ENCODE measurements at regions not wholly inside any gene's neighbourhood (a gene's known extent, or its start where the extent isn't known, plus 50 kb on each side); places are given as distances from the start of the nearest gene placed in this dataset.

DNA sequence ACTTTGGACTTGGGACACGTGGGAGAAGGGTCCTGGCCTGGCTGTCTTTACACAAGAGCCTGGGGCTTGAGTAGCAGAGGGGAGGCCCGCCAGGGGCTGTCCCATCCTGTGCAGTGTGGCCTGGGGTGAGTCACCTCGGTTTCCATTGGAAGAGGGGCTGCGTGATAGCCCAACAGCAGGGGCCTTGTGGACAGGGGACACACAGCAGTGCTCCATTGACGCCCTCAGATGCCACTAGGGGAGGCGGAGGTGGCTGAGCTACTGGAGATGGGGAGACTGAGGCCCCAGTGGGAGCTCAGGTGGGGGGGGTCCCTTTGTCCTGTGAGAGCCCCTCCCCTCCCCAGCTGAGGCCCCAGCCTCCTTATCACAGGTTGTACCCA is 50.0 kb upstream of the RNU6ATAC start:
- DNase-seq = no peak
- Mint-ChIP-seq H3K4me3 (no peak overlapping the region), H3K27ac (peak overlapping the region in 1 of 2 donors; percentile 53), H3K27me3 (no peaks in the 10 kb centered on the region), H3K9me3 (peaks cover 0 to 3% of the 10 kb centered on the region in 2 donors), H3K4me1 (ENCODE audit: low read depth in 2 of 2) (peaks cover 0 to 1% of the 10 kb centered on the region in 2 donors), H3K36me3 (ENCODE audit: insufficient read depth) (no peaks in the 10 kb centered on the region)
- ATAC-seq (replicated peaks) = no peak

DNA sequence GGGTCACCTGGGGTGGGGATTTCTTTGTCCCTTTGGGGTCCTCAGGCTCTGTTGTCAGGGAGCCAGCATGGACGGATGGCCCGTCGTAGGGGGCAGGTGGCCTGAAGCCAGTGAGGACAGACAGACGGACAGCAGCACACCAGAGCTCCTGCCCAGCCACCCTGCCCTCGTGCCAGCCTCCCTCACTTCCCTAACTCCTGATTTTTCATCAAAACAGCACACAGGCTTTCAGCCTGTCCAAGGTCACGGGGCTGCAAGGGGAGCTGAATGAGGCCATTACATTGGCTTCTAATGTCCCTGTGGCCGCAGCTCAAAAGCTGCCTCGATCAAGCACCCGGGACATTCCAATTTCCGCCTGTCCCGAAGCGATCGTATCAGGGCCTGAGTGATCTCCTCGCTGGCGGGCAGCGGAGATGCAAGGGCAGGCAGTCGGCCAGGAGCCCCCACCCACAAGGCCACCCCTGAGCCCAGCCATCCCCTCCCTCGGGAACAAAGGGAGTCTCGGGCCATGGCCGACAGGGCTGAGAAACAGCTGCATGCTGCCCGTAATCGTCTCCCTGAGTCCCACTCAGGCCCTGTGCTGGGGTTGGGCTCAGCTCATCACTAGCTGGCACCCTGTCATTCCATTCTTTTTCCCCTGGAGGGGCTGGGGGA is 50.5 kb upstream of the RNU6ATAC start:
- Mint-ChIP-seq H3K4me1 (ENCODE audit: low read depth in 2 of 2) (peaks cover 0 to 1% of the 10 kb centered on the region in 2 donors), H3K27ac (no peak overlapping the region), H3K9me3 (peaks cover 0 to 3% of the 10 kb centered on the region in 2 donors), H3K4me3 (no peak overlapping the region), H3K27me3 (no peaks in the 10 kb centered on the region), H3K36me3 (ENCODE audit: insufficient read depth) (no peaks in the 10 kb centered on the region)
- no peak for ATAC-seq (replicated peaks)
- no peak for DNase-seq

DNA sequence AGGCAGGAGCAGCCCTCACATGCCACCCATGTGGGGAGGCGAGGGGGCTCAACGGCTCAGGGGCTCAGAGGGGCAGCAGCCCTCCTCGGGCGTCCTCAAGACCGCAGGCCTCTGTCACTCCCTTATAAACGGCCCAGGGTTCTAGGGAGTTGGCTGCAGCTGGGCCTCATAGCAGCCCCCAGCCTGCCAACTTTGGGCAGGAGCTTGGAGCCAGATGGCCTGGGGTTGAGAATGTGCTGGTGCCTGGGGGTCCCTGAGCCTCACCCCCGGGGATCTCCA is 51.0 kb upstream of the RNU6ATAC start:
- no peak overlapping the region for H3K27ac Mint-ChIP-seq
- H3K36me3 Mint-ChIP-seq (ENCODE audit: insufficient read depth) = no peaks in the 10 kb centered on the region
- peaks cover 0 to 1% of the 10 kb centered on the region in 2 donors for H3K4me1 Mint-ChIP-seq (ENCODE audit: low read depth in 2 of 2)
- DNase-seq (no peak), ATAC-seq (replicated peaks) (no peak)
- H3K4me3 Mint-ChIP-seq = no peak overlapping the region
- H3K27me3 Mint-ChIP-seq = no peaks in the 10 kb centered on the region
- peaks cover 0 to 3% of the 10 kb centered on the region in 2 donors for H3K9me3 Mint-ChIP-seq

DNA sequence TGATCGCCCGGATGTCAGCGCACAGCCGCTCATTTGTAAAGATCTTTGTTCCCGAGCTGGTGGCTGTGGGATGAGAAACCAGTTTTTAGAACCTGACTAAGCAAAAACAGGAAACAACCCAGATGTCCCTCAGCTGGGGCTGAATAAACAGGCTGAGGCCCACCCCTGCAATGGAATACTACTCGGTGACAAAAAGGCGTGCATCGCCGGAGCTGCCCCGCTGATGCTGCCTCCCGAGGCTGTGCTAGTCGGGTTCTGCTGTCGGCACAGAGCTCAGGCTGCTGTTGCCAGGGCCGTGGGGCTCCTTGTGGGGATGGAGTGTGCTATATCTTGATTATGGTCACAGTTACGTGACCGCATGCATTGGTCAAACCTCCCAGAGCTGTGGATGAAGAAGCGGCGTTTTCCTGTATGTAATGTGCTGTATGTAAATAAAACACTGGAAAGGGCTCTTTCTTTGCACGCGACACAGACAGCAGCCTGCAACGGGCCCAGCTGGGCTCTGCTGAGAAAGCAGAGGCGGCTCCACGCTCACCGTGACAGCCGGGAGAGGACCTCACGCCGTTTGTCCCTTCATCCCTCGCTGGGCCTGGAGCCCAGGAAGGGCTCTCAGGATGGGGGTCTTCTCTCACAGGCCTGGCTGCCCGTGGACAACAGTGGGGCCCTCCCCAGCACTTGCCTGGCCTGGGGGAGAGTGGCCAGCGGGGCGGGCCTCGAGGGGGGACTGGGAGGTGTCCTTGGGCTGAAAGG is 51.5 kb upstream of the RNU6ATAC start:
- DNase-seq (no peak), ATAC-seq (replicated peaks) (no peak)
- Mint-ChIP-seq H3K27me3 (no peaks in the 10 kb centered on the region), H3K9me3 (peaks cover 0 to 3% of the 10 kb centered on the region in 2 donors), H3K36me3 (ENCODE audit: insufficient read depth) (no peaks in the 10 kb centered on the region), H3K27ac (no peak overlapping the region), H3K4me3 (no peak overlapping the region), H3K4me1 (ENCODE audit: low read depth in 2 of 2) (peaks cover 0 to 1% of the 10 kb centered on the region in 2 donors)

DNA sequence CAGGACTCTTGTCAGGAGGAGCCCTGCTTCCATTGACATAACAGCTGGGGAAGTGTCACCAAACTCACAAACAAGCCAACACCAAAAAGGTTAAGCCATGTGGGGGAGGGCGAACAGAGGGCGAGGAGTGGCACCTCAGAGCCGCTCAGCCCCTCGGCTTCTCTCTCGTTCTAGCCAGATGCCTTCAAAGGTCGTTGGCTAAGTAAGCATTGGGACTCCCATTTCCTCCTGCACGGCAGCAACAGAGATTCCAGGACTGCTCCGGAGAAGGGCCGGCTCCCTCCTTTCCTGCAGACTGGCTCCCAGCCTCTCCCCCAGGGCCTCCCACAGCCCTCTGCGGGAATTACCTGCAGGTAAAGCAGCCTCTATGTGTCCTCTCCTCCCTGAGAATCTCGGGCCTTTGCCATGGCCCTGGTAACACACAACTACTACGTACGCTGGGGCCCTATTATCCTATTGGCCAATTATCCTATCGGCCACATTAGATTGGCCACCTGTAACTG is 52.1 kb upstream of the RNU6ATAC start:
- Mint-ChIP-seq H3K36me3 (ENCODE audit: insufficient read depth) (peaks cover 2% of the 10 kb centered on the region), H3K4me1 (ENCODE audit: low read depth in 2 of 2) (peaks cover 0 to 1% of the 10 kb centered on the region in 2 donors), H3K4me3 (no peak overlapping the region), H3K27me3 (no peaks in the 10 kb centered on the region), H3K9me3 (peaks cover 0 to 3% of the 10 kb centered on the region in 2 donors), H3K27ac (no peak overlapping the region)
- DNase-seq = no peak
- no peak for ATAC-seq (replicated peaks)

DNA sequence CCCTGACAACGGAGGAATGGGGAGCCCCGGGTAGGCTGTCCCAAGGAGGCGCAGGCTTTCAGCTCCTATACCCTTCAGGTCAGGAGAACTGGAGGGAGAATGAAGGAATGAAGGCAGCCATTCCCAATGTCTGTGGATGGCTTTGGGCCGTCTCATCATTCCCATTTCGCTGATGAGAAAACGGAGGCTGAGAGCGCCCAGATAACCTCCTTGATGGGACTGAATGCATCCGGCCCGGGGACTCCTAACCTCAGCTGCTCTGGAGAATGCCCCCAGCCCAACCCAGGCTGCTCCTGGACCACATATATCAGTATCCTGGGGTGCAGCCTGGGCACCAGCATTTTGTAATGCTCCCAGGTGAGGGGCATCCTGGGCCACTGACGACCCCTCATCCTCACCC is 52.6 kb upstream of the RNU6ATAC start:
- H3K36me3 Mint-ChIP-seq (ENCODE audit: insufficient read depth) = peaks cover 3% of the 10 kb centered on the region
- H3K4me3 Mint-ChIP-seq = no peak overlapping the region
- H3K27ac Mint-ChIP-seq = no peak overlapping the region
- no peaks in the 10 kb centered on the region for H3K27me3 Mint-ChIP-seq
- DNase-seq = no peak
- peaks cover 0 to 1% of the 10 kb centered on the region in 2 donors for H3K4me1 Mint-ChIP-seq (ENCODE audit: low read depth in 2 of 2)
- H3K9me3 Mint-ChIP-seq = peaks cover 0 to 3% of the 10 kb centered on the region in 2 donors
- no peak for ATAC-seq (replicated peaks)

DNA sequence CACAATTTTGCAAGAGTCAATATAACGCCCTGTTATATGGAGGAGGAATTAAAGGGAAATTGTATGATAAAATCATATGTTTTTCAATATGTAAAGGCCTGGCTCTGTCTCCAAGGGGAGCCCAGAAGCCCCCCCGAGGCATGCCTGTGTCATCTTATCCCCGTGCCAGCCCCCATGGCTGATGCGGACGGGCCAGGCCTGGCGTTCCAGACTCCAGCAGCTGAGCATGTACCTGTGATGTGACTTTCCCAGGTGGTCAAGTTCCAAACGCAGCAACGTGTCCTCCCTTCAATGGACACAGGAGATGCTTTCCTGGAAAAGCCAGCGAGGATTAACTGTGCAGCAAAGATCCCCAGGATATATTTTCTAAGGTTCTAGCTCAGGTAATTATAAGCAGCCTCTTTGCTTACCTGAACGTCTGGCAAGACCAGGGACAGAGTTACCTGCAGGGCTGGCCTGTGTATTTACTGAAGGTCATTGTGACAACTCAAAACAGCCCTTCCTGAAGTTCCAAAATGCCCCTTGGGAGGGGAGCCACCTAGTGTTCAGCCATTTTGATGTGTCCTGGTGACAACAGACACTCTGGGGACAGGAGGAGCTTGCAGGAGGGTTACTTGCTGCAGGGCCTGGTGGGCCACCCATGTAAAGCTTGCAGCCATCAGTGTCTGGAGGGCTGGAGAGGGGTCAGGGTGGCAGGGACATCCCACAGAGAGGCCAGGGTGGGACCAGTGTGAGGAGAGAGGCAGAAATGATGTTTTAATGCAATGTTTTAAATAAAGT is 53.3 kb upstream of the RNU6ATAC start:
- DNase-seq (no peak), ATAC-seq (replicated peaks) (no peak)
- H3K27ac Mint-ChIP-seq = no peak overlapping the region
- H3K4me3 Mint-ChIP-seq = no peak overlapping the region
- H3K9me3 Mint-ChIP-seq = peaks cover 0 to 3% of the 10 kb centered on the region in 2 donors
- H3K36me3 Mint-ChIP-seq (ENCODE audit: insufficient read depth) = peaks cover 3% of the 10 kb centered on the region
- H3K4me1 Mint-ChIP-seq (ENCODE audit: low read depth in 2 of 2) = peaks cover 0 to 1% of the 10 kb centered on the region in 2 donors
- H3K27me3 Mint-ChIP-seq = no peaks in the 10 kb centered on the region

DNA sequence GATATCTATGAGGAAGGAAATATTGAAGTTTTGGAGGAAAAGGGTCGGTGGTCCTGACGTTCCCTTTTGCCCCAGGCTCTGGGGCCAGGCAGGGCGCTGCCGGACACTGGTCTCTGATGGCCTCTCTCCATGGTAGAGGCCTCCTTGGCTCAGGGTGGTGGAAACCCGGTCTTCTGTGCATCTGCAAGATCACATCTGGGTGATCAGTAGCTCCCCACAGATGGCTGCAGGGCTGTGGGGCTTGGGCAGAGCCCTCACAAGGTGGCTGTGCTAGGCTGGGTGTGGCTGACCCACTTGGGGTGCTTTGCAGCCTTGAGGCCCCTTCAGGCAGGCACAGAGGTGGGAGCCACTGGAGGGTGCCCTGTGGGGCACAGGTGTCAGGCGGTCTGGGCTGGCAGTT is 53.9 kb upstream of the RNU6ATAC start:
- no peaks in the 10 kb centered on the region for H3K9me3 Mint-ChIP-seq
- peaks cover 0 to under 1% of the 10 kb centered on the region in 2 donors for H3K27me3 Mint-ChIP-seq
- H3K4me3 Mint-ChIP-seq = no peak overlapping the region
- ATAC-seq (replicated peaks) = no peak
- no peak overlapping the region for H3K27ac Mint-ChIP-seq
- H3K36me3 Mint-ChIP-seq (ENCODE audit: insufficient read depth) = peaks cover 3% of the 10 kb centered on the region
- no peak for DNase-seq
- H3K4me1 Mint-ChIP-seq (ENCODE audit: low read depth in 2 of 2) = peaks cover 0 to 1% of the 10 kb centered on the region in 2 donors

DNA sequence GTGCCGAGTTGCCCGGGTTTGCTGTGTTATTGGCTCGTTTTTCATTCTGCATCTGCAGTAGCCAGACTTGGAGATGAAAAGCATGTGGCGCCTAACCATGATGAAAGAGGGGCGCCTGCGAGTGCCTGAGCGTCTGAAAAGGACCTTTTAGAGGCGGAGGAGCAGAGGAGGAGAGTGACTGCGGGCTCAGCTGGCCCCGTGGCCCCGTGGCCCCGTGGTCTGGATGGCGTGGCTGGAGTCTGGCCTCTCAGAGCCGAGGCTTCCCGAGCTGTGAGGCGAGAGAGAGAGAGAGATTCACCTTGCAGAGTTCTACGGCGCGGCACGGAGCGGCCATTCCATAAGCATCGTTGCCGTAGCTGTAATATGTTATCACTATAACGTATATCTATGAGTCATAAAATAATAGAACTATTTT is 55.3 kb upstream of the RNU6ATAC start:
- Mint-ChIP-seq H3K27me3 (peaks cover 0 to 10% of the 10 kb centered on the region in 2 donors), H3K27ac (no peak overlapping the region), H3K4me3 (no peak overlapping the region), H3K4me1 (ENCODE audit: low read depth in 2 of 2) (peaks cover 0 to 1% of the 10 kb centered on the region in 2 donors), H3K9me3 (no peaks in the 10 kb centered on the region), H3K36me3 (ENCODE audit: insufficient read depth) (peaks cover 3% of the 10 kb centered on the region)
- no peak for ATAC-seq (replicated peaks)
- no peak for DNase-seq

DNA sequence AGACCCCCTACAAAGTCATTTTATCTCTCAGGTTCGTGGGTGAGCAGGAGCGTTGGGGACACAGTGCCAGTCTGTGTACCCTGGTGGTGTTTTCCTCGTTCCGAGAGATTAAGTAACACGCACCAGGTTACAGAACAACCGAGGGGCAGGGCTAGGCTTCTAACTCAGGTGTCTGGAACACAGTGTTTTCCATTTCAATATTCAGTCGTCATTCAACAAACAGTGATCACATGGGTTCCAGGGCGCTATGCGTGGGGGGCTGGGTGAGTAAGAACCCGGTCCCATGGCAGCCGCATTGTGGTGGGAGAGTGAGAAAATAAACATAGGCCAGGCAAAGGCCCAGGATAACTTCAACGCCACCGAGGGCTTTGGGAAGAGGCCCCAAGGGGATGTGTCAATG is 55.9 kb upstream of the RNU6ATAC start:
- no peak for ATAC-seq (replicated peaks)
- Mint-ChIP-seq H3K9me3 (no peaks in the 10 kb centered on the region), H3K4me1 (ENCODE audit: low read depth in 2 of 2) (peaks cover 0 to 1% of the 10 kb centered on the region in 2 donors), H3K36me3 (ENCODE audit: insufficient read depth) (peaks cover 3% of the 10 kb centered on the region), H3K27ac (no peak overlapping the region), H3K27me3 (peaks cover 0 to 10% of the 10 kb centered on the region in 2 donors), H3K4me3 (no peak overlapping the region)
- DNase-seq = no peak

DNA sequence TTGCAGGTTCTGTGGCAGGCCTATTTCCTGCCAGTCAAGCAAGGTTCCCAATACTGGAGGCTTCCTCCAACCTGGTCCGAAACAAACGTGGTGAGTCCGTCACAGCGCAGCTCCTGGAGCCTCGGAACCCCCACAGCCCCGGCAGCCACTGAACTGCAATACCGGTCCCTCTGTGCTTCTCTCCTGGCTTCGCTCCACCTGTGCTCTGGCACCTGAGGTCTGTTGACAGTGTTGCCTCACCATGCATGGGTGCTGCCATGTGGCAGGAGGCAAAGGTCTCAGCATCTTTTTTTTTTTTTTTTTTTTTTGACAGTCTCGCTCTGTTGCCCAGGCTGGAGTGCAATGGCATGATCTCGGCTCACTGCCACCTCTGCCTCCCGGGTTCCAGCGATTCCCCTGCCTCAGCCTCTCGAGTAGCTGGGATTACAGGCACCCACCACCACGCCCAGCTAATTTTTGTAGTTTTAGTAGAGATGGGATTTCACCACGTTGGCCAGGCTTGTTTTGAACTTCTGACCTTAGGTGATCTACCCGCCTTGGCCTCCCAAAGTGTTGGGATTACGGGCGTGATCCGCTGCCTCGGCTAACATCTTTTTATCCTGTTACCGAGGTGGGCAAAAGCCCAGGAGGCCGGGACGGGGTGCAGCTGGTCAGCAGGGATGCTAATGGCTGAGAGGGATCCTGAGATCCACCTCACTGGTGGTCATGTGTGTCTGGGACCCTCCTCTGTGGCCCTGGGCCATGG is 57.1 kb upstream of the RNU6ATAC start:
- Mint-ChIP-seq H3K9me3 (no peaks in the 10 kb centered on the region), H3K4me3 (no peak overlapping the region), H3K4me1 (ENCODE audit: low read depth in 2 of 2) (peaks cover 0 to 1% of the 10 kb centered on the region in 2 donors), H3K27me3 (peaks cover 0 to 10% of the 10 kb centered on the region in 2 donors), H3K27ac (no peak overlapping the region), H3K36me3 (ENCODE audit: insufficient read depth) (peaks cover 3% of the 10 kb centered on the region)
- ATAC-seq (replicated peaks) = no peak
- no peak for DNase-seq

DNA sequence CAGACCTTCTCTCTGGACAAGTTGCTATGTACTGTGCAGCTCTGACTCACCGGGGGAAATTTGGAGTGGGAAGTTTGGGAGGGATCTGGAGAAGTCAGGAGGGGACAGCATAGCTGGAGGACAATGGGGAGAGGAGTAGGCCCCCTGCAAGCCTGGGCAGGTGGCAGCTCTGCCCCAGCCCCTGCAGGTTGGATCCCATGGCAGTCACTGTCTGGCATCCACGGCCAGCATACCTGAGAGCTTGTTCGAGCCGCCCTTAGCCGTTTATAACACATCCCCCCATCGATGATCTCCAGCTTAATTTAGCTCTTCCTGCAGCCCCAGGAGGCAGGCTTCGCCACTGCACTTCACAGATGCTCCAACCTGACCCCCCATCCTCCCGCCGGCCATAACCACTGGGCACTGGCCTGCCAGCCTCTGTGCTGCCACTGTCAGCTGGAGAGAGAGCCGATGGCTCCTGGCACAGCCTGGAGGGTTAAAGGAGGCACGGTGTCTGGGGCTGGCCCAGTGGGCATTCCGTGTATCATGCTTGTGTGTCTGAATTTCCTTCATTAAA is 57.7 kb upstream of the RNU6ATAC start:
- Mint-ChIP-seq H3K27me3 (peaks cover 5 to 10% of the 10 kb centered on the region in 2 donors), H3K27ac (no peak overlapping the region), H3K4me1 (ENCODE audit: low read depth in 2 of 2) (peaks cover 0 to 1% of the 10 kb centered on the region in 2 donors), H3K9me3 (no peaks in the 10 kb centered on the region), H3K4me3 (no peak overlapping the region), H3K36me3 (ENCODE audit: insufficient read depth) (peaks cover 3% of the 10 kb centered on the region)
- no peak for ATAC-seq (replicated peaks)
- DNase-seq = no peak

DNA sequence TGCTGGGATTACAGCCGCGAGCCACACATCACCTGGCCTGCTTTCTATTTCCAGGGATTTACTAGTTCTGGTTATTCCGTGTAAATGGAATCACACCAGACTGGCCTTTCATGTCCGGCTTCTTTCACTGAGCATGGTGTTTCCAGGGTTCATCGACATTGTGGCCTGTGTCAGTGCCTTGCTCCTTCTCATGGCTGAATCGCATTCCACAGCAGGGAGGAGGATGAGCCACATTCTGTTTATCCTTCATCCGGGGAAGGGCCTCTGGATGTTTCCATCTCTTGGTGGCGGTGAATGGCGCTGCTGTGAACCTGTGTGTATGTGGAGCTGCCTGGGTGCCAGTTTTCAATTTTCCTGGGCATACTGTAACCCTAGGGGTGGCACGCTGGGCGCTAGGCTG is 58.7 kb upstream of the RNU6ATAC start:
- no peaks in the 10 kb centered on the region for H3K9me3 Mint-ChIP-seq
- H3K27me3 Mint-ChIP-seq = peaks cover 11% of the 10 kb centered on the region in 2 donors
- no peak for DNase-seq
- peaks cover 3% of the 10 kb centered on the region for H3K36me3 Mint-ChIP-seq (ENCODE audit: insufficient read depth)
- no peak for ATAC-seq (replicated peaks)
- no peak overlapping the region for H3K4me3 Mint-ChIP-seq
- H3K27ac Mint-ChIP-seq = no peak overlapping the region
- H3K4me1 Mint-ChIP-seq (ENCODE audit: low read depth in 2 of 2) = no peaks in the 10 kb centered on the region

Data from effector memory CD8-positive, alpha-beta T cell (primary cell).